HG02759 (cell line): ENCODE measurements at regions not wholly inside any gene's neighbourhood (a gene's known extent, or its start where the extent isn't known, plus 50 kb on each side); places are given as distances from the start of the nearest gene placed in this dataset.

Experiments
- ATAC-seq: cut with Tn5 transposase; IDR thresholded peaks from one replicate; pipeline ENCODE4 v1.9.1; 2021; ENCODE audit warnings: mild to moderate bottlenecking, moderate library complexity; ENCODE audit not compliant: unreplicated experiment

- ATAC-seq: no peak
Measured at GRCh38 chr18:72601944-72602343, 57.8 kb upstream of the CBLN2 start.

- no peak for ATAC-seq
Measured at GRCh38 chr18:72601481-72601880, 57.3 kb upstream of the CBLN2 start.
